ENCODE measurements at regions not wholly inside any gene's neighbourhood (a gene's known extent, or its start where the extent isn't known, plus 50 kb on each side); places are given as distances from the start of the nearest gene placed in this dataset.

DNA sequence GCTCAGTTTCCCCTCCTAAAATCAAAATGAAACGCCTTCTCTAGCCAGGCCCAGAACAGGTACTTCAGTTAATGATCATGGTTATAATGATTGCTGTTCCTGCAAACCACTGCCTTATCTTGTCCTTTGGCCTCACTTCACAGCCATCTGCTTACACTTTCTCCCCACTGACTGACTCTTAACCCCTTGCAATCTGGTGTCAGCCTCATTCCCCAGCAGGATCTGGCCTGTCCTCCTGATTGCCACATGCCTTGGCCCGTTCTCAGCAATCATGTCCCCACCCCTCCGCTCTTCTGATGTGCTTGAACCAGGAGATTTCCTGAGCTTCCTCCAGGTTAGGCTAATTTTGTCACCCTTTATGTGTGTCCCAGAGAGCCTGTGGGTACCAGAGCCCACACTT lies 64.5 kb downstream of the KCNA1 start:
- TF ChIP-seq ZNF76 (tag by site-specific recombination; IDR thresholded peaks at IDR 0.05; ENCODE audit: borderline replicate concordance, low read depth) (no peak), ZNF335 (tag by site-specific recombination; conservative IDR thresholded peaks at IDR 0.05) (no peak), ZNF112 (tag by site-specific recombination; IDR thresholded peaks at IDR 0.05) (no peak), ZNF174 (tag by site-specific recombination; IDR thresholded peaks at IDR 0.05) (no peak), ZNF138 (tag by site-specific recombination; IDR thresholded peaks at IDR 0.05; ENCODE audit: borderline replicate concordance) (no peak)
- TF ChIP-seq, protein P1, sequence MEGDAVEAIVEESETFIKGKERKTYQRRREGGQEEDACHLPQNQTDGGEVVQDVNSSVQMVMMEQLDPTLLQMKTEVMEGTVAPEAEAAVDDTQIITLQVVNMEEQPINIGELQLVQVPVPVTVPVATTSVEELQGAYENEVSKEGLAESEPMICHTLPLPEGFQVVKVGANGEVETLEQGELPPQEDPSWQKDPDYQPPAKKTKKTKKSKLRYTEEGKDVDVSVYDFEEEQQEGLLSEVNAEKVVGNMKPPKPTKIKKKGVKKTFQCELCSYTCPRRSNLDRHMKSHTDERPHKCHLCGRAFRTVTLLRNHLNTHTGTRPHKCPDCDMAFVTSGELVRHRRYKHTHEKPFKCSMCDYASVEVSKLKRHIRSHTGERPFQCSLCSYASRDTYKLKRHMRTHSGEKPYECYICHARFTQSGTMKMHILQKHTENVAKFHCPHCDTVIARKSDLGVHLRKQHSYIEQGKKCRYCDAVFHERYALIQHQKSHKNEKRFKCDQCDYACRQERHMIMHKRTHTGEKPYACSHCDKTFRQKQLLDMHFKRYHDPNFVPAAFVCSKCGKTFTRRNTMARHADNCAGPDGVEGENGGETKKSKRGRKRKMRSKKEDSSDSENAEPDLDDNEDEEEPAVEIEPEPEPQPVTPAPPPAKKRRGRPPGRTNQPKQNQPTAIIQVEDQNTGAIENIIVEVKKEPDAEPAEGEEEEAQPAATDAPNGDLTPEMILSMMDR (tag by site-specific recombination; IDR thresholded peaks at IDR 0.05): no peak

Measured in HEK293 (cell line).